Right lobe of liver (tissue), 6 donors: ENCODE measurements at regions not wholly inside any gene's neighbourhood (a gene's known extent, or its start where the extent isn't known, plus 50 kb on each side); places are given as distances from the start of the nearest gene placed in this dataset.

Experiments used
- ATAC-seq, 4 donors: fragments of 200-7000 bp; cut with Tn5 transposase; one replicate each; pipeline ENCODE4 v1.9.1; 2020; ENCODE audit warnings: mild to moderate bottlenecking in 4 of 4, moderate library complexity in 4 of 4
- DNase-seq, 3 donors: peaks; one replicate each; pipeline ENCODE4 v3.0.0-alpha.2; 2020
- H3K27ac ChIP-seq, 3 donors: fragments of 200-600 bp; one replicate each; pipeline ENCODE4 v1.8.0; 2022
- H3K27me3 ChIP-seq, 2 donors: fragments of 200-600 bp; one replicate each; pipeline ENCODE4 v1.8.0; 2022
- H3K36me3 ChIP-seq, 4 donors: fragments of 200-600 bp; sonication (generic) in 1 of 4; one replicate each; pipeline versions ENCODE4 v1.5.1 to v1.8.0; 2017 to 2022; ENCODE audit warnings: control low read depth in 1 of 4
- H3K4me1 ChIP-seq, 4 donors: fragments of 200-600 bp; sonication (generic) in 1 of 4; one replicate each; pipeline versions ENCODE4 v1.5.1 to v1.8.0; 2017 to 2022; ENCODE audit warnings: control low read depth in 1 of 4
- H3K4me3 ChIP-seq, 3 donors: fragments of 200-600 bp; one replicate each; pipeline ENCODE4 v1.8.0; 2022
- H3K9me3 ChIP-seq, 4 donors: fragments of 200-600 bp; sonication (generic) in 1 of 4; one replicate each; pipeline versions ENCODE4 v1.5.1 to v1.8.0; 2017 to 2022; ENCODE audit warnings: control low read depth in 1 of 4
- CTCF ChIP-seq, 4 donors: fragments of 200-600 bp in 3 of 4; fragments of 450-650 bp in 1 of 4; IDR thresholded peaks; one replicate each; pipeline versions ENCODE4 v1.5.1 to v1.8.0; 2016 to 2022; ENCODE audit warnings: antibody characterized with exemption in 4 of 4, mild to moderate bottlenecking in 2 of 4
- POLR2A ChIP-seq: fragments of 450-650 bp; IDR thresholded peaks from one replicate; pipeline ENCODE4 v1.6.1; 2017; ENCODE audit warnings: antibody characterized with exemption, mild to moderate bottlenecking
- WGBS: methylation state at CpG from one replicate; pipeline ENCODE4 v1.1.6; 2018; ENCODE audit warnings: low coverage, low lambda C conversion rate; ENCODE audit not compliant: insufficient coverage; ENCODE audit errors: missing lambda C conversion rate; 5-methylcytosine and 5-hydroxymethylcytosine counted together
- intact Hi-C, 2 donors: fragments of 100-400 bp; cut with DNase I; formaldehyde crosslinking; loops; one replicate each; pipeline versions ENCODE4 v1.11.2 to v1.14.1; 2022
- donor health status: DM: no; HTN: yes; CAD: no.
- donor health status: DM: no; HTN: no; CAD: no.
- donor health status: DM: no; HTN: no; CAD: no.
- donor health status: DM: no; HTN: yes; CAD: no.
- donor health status: DM: no; HTN: yes; CAD: no.

GRCh38 chr6:113406048-113406695 is 451.0 kb upstream of the MARCKS start:
- DNase-seq (no peak), ATAC-seq (no peak)
- no peak for TF ChIP-seq CTCF (IDR thresholded peaks at IDR 0.05)
- no peak for TF ChIP-seq POLR2A
- no peaks in the 10 kb centered on the region for H3K9me3 ChIP-seq
- H3K36me3 ChIP-seq, result no peaks in the 10 kb centered on the region
- H3K27me3 ChIP-seq, result no peaks in the 10 kb centered on the region
- no peak overlapping the region for H3K4me3 ChIP-seq
- WGBS, result 75% methylated on average over 4 of the region's 4 CpGs
- H3K27ac ChIP-seq, result no peak overlapping the region
- H3K4me1 ChIP-seq, result no peaks in the 10 kb centered on the region
- intact Hi-C loops, result no loop called here

GRCh38 chr6:113411011-113411410 is 446.1 kb upstream of the MARCKS start:
- no peak for TF ChIP-seq CTCF (IDR thresholded peaks at IDR 0.05)
- no peak for TF ChIP-seq POLR2A
- H3K27ac ChIP-seq, result no peak overlapping the region
- H3K36me3 ChIP-seq, result no peaks in the 10 kb centered on the region
- intact Hi-C loops, result loop anchor here in 1 of 2 donors (10.0 kb wide), 1 partner anchor 444 kb away; the partner anchor contains the start of gene MARCKS
- H3K4me3 ChIP-seq, result no peak overlapping the region
- peak in 2 of 4 donors; percentile 34 to 56 for ATAC-seq
- no peaks in the 10 kb centered on the region for H3K4me1 ChIP-seq
- H3K9me3 ChIP-seq, result no peaks in the 10 kb centered on the region
- no peak for DNase-seq
- no peaks in the 10 kb centered on the region for H3K27me3 ChIP-seq

GRCh38 chr6:113412589-113413357 is 444.4 kb upstream of the MARCKS start:
- no peak for DNase-seq
- WGBS, result 75% methylated on average over 1 of the region's 1 CpG

GRCh38 chr6:113414511-113414910 is 442.6 kb upstream of the MARCKS start:
- WGBS, result 18% methylated on average over 3 of the region's 3 CpGs
- intact Hi-C loops, result loop anchor here in 1 of 2 donors (10.0 kb wide), 1 partner anchor 440 kb away; the partner anchor contains the start of gene MARCKS
- H3K27ac ChIP-seq, result no peak overlapping the region
- H3K4me1 ChIP-seq, result no peaks in the 10 kb centered on the region
- H3K9me3 ChIP-seq, result no peaks in the 10 kb centered on the region
- TF ChIP-seq POLR2A (no peak), CTCF (IDR thresholded peaks at IDR 0.05) (peak; percentile 43 to 57 (median 54))
- DNase-seq (peak in 2 of 3 donors; percentile 37 to 48), ATAC-seq (peak; percentile 89 to 99 (median 90))
- no peaks in the 10 kb centered on the region for H3K36me3 ChIP-seq
- no peaks in the 10 kb centered on the region for H3K27me3 ChIP-seq
- no peak overlapping the region for H3K4me3 ChIP-seq

More at GRCh38 chr6:113412589-113413357, 444.4 kb upstream of the MARCKS start:
- Histone ChIP-seq H3K27me3 (no peaks in the 10 kb centered on the region), H3K27ac (no peak overlapping the region), H3K36me3 (no peaks in the 10 kb centered on the region), H3K4me3 (no peak overlapping the region), H3K9me3 (no peaks in the 10 kb centered on the region), H3K4me1 (no peaks in the 10 kb centered on the region)
- TF ChIP-seq POLR2A, result no peak
- no peak for TF ChIP-seq CTCF (IDR thresholded peaks at IDR 0.05)
- intact Hi-C loops, result loop anchor here in 1 of 2 donors (10.0 kb wide), 1 partner anchor 442 kb away; the partner anchor contains the start of gene MARCKS
- no peak for ATAC-seq
